ENCODE measurements at regions not wholly inside any gene's neighbourhood (a gene's known extent, or its start where the extent isn't known, plus 50 kb on each side); places are given as distances from the start of the nearest gene placed in this dataset.

DNA sequence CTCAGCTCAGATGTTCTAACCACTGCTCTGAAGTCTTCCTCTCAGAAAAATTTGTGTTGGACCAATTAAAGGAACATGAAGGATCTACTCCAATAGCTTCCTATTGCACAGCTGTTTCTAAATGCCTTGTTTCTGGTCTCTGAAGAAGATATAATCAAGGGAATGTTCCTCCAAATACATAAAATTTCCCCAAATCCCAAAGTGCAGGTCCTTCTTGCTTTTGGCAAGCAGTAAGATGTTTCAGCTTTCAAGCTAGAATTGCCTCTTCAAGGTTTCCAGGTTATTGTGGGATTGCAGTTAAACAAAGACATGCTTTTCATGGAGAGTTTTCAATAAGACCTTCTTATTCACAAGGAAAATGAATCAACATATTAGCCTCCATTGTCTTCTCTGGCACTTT, 574.5 kb upstream of the SLIT2 start:
- no peak for TF ChIP-seq POLR2A (IDR thresholded peaks at IDR 0.05; ENCODE audit: low read depth, low read length)
- no peak for FAIRE-seq

DNA sequence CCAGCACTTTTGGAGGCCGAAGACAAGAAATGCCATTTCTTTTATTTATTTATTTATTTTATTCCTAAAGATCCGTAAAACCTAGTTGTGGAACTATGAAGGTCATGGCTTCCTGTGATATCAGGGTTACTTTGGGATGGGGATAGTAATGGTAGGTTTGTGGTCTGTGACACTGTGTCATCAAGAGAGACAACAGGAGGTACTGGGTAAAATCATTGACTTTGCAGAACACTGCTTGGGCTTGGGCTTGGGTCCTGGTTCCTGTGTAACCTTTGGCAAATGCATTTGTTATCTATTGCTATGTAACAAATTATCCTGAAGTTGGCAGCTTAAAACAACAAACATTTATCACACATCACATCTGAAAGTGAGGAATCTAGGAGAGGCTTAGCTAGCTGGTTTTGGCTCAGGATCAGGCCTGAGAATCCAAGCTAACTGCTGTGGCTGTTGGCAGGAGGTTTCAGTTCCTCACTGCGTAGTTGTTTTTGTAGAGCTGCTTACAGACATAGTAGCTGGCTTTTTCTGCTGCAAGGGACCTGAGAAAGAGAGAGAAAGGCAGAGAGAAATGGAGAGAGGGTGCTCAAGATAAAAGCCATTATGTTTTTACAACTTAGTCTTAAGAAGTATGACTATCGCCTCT, 576.4 kb upstream of the SLIT2 start:
- FAIRE-seq (no peak), DNase-seq (ENCODE audit: insufficient read length, low spot score) (no peak)
- TF ChIP-seq POLR2A (IDR thresholded peaks at IDR 0.05; ENCODE audit: low read depth, low read length), result no peak

More for the DNA sequence above, 574.5 kb upstream of the SLIT2 start:
- DNase-seq (ENCODE audit: insufficient read length, low spot score), result no peak

DNA sequence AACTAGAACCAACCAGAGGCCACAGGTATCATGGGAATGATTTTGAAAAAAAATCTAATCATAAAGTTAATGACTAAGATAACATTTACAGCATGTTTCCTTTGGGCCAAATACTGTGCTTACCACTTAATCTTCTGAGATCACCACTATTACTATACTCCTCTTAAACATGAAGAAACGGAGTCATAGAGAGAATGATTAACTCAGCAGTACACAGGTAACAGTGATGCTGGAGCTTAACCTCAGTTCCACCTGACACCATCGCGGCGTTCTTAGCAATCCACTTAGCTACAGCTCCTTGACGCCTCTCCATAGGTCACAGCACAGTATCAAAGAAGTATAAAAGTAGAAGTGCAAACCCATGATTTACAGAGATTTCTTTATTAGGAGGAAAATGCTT, 592.6 kb upstream of the SLIT2 start:
- TF ChIP-seq POLR2A (IDR thresholded peaks at IDR 0.05; ENCODE audit: low read depth, low read length), result no peak
- DNase-seq (ENCODE audit: insufficient read length, low spot score) (no peak), FAIRE-seq (no peak)

GRCh38 chr4:19657856-19658255, 593.8 kb upstream of the SLIT2 start:
- no peak for TF ChIP-seq POLR2A (IDR thresholded peaks at IDR 0.05; ENCODE audit: low read depth, low read length)
- no peak for DNase-seq (ENCODE audit: insufficient read length, low spot score)
- FAIRE-seq, result no peak

GRCh38 chr4:19655666-19656065, 596.0 kb upstream of the SLIT2 start:
- DNase-seq (ENCODE audit: insufficient read length, low spot score) (no peak), FAIRE-seq (no peak)
- no peak for TF ChIP-seq POLR2A (IDR thresholded peaks at IDR 0.05; ENCODE audit: low read depth, low read length)

DNA sequence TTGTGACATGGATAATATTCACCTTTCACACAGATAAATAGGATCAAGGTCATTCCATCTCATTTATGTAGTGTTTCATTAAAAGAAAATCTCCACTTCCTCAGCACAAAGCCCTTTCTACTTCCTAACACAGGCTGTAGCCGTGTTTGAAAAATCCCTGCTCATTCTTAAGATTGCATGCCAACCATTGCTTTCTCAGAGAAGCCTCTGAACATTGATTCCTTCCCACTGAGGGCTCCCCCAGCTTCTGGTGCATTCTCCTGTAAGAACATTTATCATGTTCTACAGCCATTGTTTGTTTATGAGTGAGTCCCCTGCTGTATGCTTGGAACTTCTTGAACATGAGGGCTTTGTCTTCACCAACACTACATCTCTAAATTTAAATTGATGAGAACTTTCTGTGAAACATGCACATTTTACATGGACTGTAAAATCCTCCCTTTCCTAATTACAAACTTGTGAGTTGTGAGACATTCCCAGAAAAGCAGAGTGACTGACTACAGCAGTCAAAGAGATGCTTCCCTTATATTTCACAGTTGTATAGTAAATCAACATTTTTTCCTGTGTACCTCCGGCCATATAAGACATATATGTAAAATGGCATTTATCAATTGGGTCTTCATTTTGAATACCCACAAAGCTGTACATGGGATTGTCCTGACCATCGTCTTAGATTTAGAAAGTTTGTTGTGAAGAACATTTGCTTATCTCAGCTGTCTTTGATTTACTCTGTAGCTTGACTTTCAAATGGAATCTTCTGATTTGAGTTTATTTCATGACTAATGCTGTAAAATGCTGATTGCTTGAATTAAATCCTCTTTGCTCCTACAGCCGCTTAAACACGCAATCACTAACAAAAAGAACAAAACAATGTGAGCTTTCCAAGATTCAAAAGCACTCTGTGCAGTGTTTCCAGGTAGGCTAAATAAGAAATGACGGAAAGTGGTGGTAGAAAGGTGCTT, 600.5 kb upstream of the SLIT2 start:
- DNase-seq (ENCODE audit: insufficient read length, low spot score) (no peak), FAIRE-seq (no peak)
- no peak for TF ChIP-seq POLR2A (IDR thresholded peaks at IDR 0.05; ENCODE audit: low read depth, low read length)

GRCh38 chr4:19645589-19645988, 606.1 kb upstream of the SLIT2 start:
- FAIRE-seq (no peak), DNase-seq (ENCODE audit: insufficient read length, low spot score) (no peak)
- TF ChIP-seq POLR2A (IDR thresholded peaks at IDR 0.05; ENCODE audit: low read depth, low read length), result no peak

DNA sequence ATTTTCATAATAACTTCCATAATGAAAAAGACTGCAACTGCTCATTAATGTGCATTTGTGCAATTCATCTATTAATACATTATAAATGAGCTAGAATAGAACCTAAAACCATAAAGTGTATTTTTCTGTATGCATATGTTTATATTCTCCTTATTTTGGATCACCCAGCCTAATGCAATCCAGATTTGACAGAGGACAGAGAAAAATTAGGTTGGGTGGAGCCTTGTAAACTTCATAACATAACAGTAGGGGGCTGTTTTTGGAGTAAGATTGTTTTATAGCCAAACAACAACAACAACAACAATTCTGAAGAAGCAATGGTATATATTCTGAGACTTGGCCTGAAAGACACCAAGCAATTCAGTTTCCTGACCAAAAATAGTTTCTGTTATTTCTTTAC, 615.3 kb upstream of the SLIT2 start:
- no peak for DNase-seq (ENCODE audit: insufficient read length, low spot score)
- TF ChIP-seq POLR2A (IDR thresholded peaks at IDR 0.05; ENCODE audit: low read depth, low read length), result no peak
- no peak for FAIRE-seq

GRCh38 chr4:19631814-19632213, 619.9 kb upstream of the SLIT2 start:
- no peak for FAIRE-seq

DNA sequence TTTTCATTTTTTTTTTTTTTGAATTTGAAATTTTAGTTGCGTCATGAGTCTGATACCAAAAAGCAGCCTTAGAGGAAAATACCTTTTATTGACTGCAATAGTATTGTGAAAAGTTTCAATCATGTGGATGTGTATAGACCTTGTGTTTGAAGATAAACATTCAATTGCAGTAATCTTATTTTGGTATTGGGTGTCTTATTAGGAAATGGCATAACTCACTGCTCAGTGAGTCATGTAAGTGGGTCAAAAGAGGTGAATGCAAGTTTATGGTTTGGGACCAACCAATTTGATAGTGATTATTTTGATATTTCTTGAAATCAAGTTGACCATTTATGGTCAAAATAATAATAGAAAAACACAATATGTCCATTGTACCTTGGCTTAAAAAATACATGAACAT, 627.8 kb upstream of the SLIT2 start:
- no peak for TF ChIP-seq POLR2A (IDR thresholded peaks at IDR 0.05; ENCODE audit: low read depth, low read length)
- no peak for DNase-seq (ENCODE audit: insufficient read length, low spot score)
- FAIRE-seq, result no peak

More at GRCh38 chr4:19631814-19632213, 619.9 kb upstream of the SLIT2 start:
- DNase-seq (ENCODE audit: insufficient read length, low spot score), result no peak
- no peak for TF ChIP-seq POLR2A (IDR thresholded peaks at IDR 0.05; ENCODE audit: low read depth, low read length)

DNA sequence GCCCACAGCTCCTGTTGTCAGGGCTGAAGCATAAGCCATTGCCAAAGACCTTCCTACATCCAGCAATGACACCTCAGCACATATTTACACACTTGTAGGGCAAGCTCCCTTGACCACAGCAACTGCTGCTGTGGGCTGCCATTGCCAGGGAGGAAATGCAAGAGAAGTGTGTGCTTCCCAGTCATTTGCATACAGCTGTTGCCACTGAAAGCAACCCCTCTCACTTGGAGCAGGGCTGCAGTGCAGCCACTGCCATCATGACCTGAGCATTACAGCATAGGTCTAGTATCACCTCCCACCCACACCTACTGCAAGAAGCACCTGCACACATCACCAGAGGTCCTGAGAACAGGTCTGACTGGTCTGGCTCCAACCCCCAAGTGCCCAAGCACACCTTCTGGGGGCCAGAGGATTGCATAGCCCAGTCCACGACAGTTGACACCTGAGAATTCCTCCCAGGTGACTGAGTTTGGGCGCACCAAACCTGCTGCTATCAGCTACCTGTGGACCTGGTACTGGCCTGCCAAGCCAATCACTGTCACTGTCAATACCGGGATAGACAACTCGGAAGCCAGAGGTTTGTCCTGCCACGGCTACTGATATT, 636.5 kb upstream of the SLIT2 start:
- FAIRE-seq (no peak), DNase-seq (ENCODE audit: insufficient read length, low spot score) (no peak)
- no peak for TF ChIP-seq POLR2A (IDR thresholded peaks at IDR 0.05; ENCODE audit: low read depth, low read length)

- FAIRE-seq (no peak), DNase-seq (ENCODE audit: insufficient read length, low spot score) (no peak)
- TF ChIP-seq POLR2A (IDR thresholded peaks at IDR 0.05; ENCODE audit: low read depth, low read length), result no peak
Measured at GRCh38 chr4:19614171-19614570, 637.5 kb upstream of the SLIT2 start.

- FAIRE-seq, result no peak
- no peak for DNase-seq (ENCODE audit: insufficient read length, low spot score)
- TF ChIP-seq POLR2A (IDR thresholded peaks at IDR 0.05; ENCODE audit: low read depth, low read length), result no peak
Measured at GRCh38 chr4:19596342-19596741, 655.4 kb upstream of the SLIT2 start.

DNA sequence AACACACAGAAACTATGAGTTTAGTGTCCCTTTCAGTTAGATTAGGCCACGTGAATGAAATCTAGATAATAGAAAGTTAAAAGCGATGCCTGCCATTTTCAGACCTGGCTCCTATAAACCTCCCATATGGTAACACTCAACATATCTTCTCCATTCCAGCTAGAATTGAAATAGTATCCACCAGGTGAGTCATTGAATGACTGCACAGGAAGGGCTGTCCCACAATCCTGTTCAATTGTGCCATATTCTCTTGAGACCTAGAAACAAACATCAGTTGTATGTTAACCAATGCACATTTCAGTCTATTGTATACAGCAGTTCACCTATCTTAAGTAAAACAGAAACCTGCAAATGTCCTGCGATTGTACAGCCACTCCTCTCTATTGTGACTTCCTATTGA, 659.3 kb upstream of the SLIT2 start:
- FAIRE-seq, result no peak

More for the DNA sequence above, 659.3 kb upstream of the SLIT2 start:
- DNase-seq (ENCODE audit: insufficient read length, low spot score), result no peak
- no peak for TF ChIP-seq POLR2A (IDR thresholded peaks at IDR 0.05; ENCODE audit: low read depth, low read length)

Measured in H54 (cell line).